Gastrocnemius medialis (tissue), 4 donors: ENCODE measurements at regions not wholly inside any gene's neighbourhood (a gene's known extent, or its start where the extent isn't known, plus 50 kb on each side); places are given as distances from the start of the nearest gene placed in this dataset.

Experiments used
- ATAC-seq, 2 donors: fragments of 150-250 bp; one replicate each; pipeline ENCODE4 v1.9.1; 2016
- DNase-seq, 2 donors: peaks; one replicate each; pipeline ENCODE4 v3.0.0-alpha.2; 2019
- H3K27ac ChIP-seq, 4 donors: fragments of 200-600 bp; sonication (generic); 1 replicate in 1 of 4; 2 replicates in 3 of 4; pipeline ENCODE4 v1.5.1; 2016 to 2018; ENCODE audit warnings: mild to moderate bottlenecking in 2 of 4, moderate library complexity in 1 of 4
- H3K27me3 ChIP-seq, 3 donors: fragments of 200-600 bp; sonication (generic) in 2 of 3; 1 replicate in 1 of 3; 2 replicates in 2 of 3; pipeline versions ENCODE4 v1.5.1 to v1.6.0; 2016 to 2019; ENCODE audit warnings: mild to moderate bottlenecking in 1 of 3, moderate library complexity in 1 of 3
- H3K36me3 ChIP-seq, 2 donors: fragments of 200-600 bp; sonication (generic) in 1 of 2; one replicate each; pipeline ENCODE4 v1.5.1; 2017 to 2018
- H3K4me1 ChIP-seq, 2 donors: fragments of 200-600 bp; sonication (generic) in 1 of 2; one replicate each; pipeline ENCODE4 v1.5.1; 2016 to 2017; ENCODE audit warnings: mild to moderate bottlenecking in 2 of 2
- H3K4me3 ChIP-seq, 4 donors: fragments of 200-600 bp; sonication (generic) in 3 of 4; 1 replicate in 1 of 4; 2 replicates in 3 of 4; pipeline ENCODE4 v1.5.1; 2016 to 2019; ENCODE audit warnings: mild to moderate bottlenecking in 2 of 4
- H3K9me3 ChIP-seq, 3 donors: fragments of 200-600 bp; sonication (generic) in 2 of 3; 1 replicate in 1 of 3; 2 replicates in 2 of 3; pipeline ENCODE4 v1.5.1; 2016 to 2019
- CTCF ChIP-seq, 5 experiments: fragments of 450-650 bp in 3 of 5; fragments of 200-600 bp in 2 of 5; sonication (generic) in 2 of 5; IDR thresholded peaks in 4 of 5; conservative IDR thresholded peaks in 1 of 5; 1 replicate in 4 of 5; 2 replicates in 1 of 5; pipeline ENCODE4 v1.5.1; 2016 to 2019; ENCODE audit warnings: antibody characterized with exemption in 5 of 5, mild to moderate bottlenecking in 3 of 5, moderate library complexity in 3 of 5
- POLR2A ChIP-seq, 2 donors: fragments of 450-650 bp; IDR thresholded peaks; one replicate each; pipeline ENCODE4 v1.6.1; 2017; ENCODE audit warnings: antibody characterized with exemption in 2 of 2, mild to moderate bottlenecking in 2 of 2, moderate library complexity in 2 of 2
- in situ Hi-C, 4 donors: fragments of 200-750 bp; cut with MboI; loops; one replicate each; pipeline versions ENCODE4 v1.15.0 to v1.8.0; 2017; ENCODE audit warnings: low sequenced_read_pairs in 4 of 4
- intact Hi-C: fragments of 100-400 bp; cut with DNase I; formaldehyde crosslinking; loops from one replicate; pipeline ENCODE4 v1.15.1; 2023; ENCODE audit warnings: low total_unique reads

- Histone ChIP-seq H3K4me1 (no peaks in the 10 kb centered on the region), H3K36me3 (no peaks in the 10 kb centered on the region), H3K27ac (no peak overlapping the region), H3K4me3 (no peak overlapping the region), H3K27me3 (no peaks in the 10 kb centered on the region), H3K9me3 (peaks cover 9 to 14% (median 12%) of the 10 kb centered on the region in 3 donors)
- DNase-seq (no peak), ATAC-seq (no peak)
- in situ Hi-C loops (no loop called here), intact Hi-C loops (no loop called here)
- TF ChIP-seq CTCF (IDR thresholded peaks at IDR 0.05 in 4 of 5, conservative IDR thresholded peaks at IDR 0.05 in 1 of 5) (no peak), POLR2A (IDR thresholded peaks at IDR 0.05) (no peak)
These were observed 2563.7 kb upstream of the TPTE start for GRCh38 chr21:7957713-7958064.
